GM12878 (cell line): ENCODE measurements at regions not wholly inside any gene's neighbourhood (a gene's known extent, or its start where the extent isn't known, plus 50 kb on each side); places are given as distances from the start of the nearest gene placed in this dataset.

Source experiments
- ATAC-seq: fragments of 200-7000 bp; cut with Tn5 transposase; 3 replicates; pipeline ENCODE4 v1.9.1; 2020; ENCODE audit warnings: mild to moderate bottlenecking, moderate library complexity
- BruUV-seq: library from RNA; stranded (reverse); fragments of 400-500 nt; replicated peaks from 2 replicates; lab custom pipeline; 2021; lab: Mats Ljungman, UMichigan
- CTCF ChIA-PET: fragments of 300-600 bp; sonication (Branson Sonifier 250); formaldehyde crosslinking; extraction: SDS; loops from one replicate; lab custom pipeline; 2021; ENCODE audit warnings: inconsistent platforms; lab: Yijun Ruan, JAX
- POLR2A ChIA-PET: fragments of 350-600 bp; formaldehyde crosslinking; extraction: SDS; loops from one replicate; lab custom pipeline; 2021; ENCODE audit warnings: inconsistent platforms; lab: Charles Lee
- RAD21 ChIA-PET: fragments of 300-600 bp; sonication (Branson Sonifier 250); formaldehyde crosslinking; loops from one replicate; lab custom pipeline; 2023; ENCODE audit warnings: antibody characterized with exemption; ENCODE audit not compliant: unreplicated experiment; lab: Charles Lee
- SMC1A ChIA-PET: fragments of 300-600 bp; sonication (Branson Sonifier 250); formaldehyde crosslinking; loops from one replicate; lab custom pipeline; 2023; ENCODE audit not compliant: unreplicated experiment, uncharacterized antibody; lab: Charles Lee
- DNase-seq: peaks from one replicate; pipeline ENCODE4 v3.0.0-alpha.2; 2011; ENCODE audit warnings: low read depth, low spot score
- FAIRE-seq: peaks from 3 replicates; lab custom pipeline; 2011; peaks lifted over from hg19 to GRCh38; lab: Jason Lieb, UNC
- H2AFZ ChIP-seq: 2 replicates; pipeline ENCODE4 v1.6.0; 2011; ENCODE audit warnings: low read depth, low read length, control low read depth; ENCODE audit not compliant: control insufficient read depth
- H3K27ac ChIP-seq: 2 replicates; pipeline ENCODE4 v1.5.1; 2011; ENCODE audit warnings: control low read depth; ENCODE audit not compliant: control insufficient read depth, insufficient read depth
- H3K27me3 ChIP-seq, 2 experiments: replicated peaks in 1 of 2; 2 replicates each; pipeline versions ENCODE4 v1.6.0 to v1.6.1; 2011; ENCODE audit warnings: low read length in 1 of 2; ENCODE audit not compliant: control insufficient read depth in 2 of 2, insufficient read depth in 2 of 2
- H3K36me3 ChIP-seq, 2 experiments: 2 replicates each; pipeline ENCODE4 v1.5.1; 2011; ENCODE audit warnings: low read length in 1 of 2; ENCODE audit not compliant: control insufficient read depth in 2 of 2, insufficient read depth in 2 of 2
- H3K4me1 ChIP-seq: 2 replicates; pipeline ENCODE4 v1.6.1; 2011; ENCODE audit warnings: mild to moderate bottlenecking, low read length, moderate library complexity, mixed read lengths; ENCODE audit not compliant: control insufficient read depth, insufficient read depth
- H3K4me2 ChIP-seq: 2 replicates; pipeline ENCODE4 v1.6.0; 2011; ENCODE audit warnings: control low read depth; ENCODE audit not compliant: control insufficient read depth, insufficient read depth
- H3K4me3 ChIP-seq: fragments of 200-600 bp; sonication (generic); 2 replicates; pipeline ENCODE4 v1.5.1; 2016
- H3K79me2 ChIP-seq: 2 replicates; pipeline ENCODE4 v1.6.0; 2011; ENCODE audit warnings: low read length; ENCODE audit not compliant: control insufficient read depth, insufficient read depth
- H3K9ac ChIP-seq: 2 replicates; pipeline ENCODE4 v1.8.0; 2011; ENCODE audit warnings: low read length, control low read depth, mixed read lengths; ENCODE audit not compliant: control insufficient read depth, insufficient read depth
- H3K9me3 ChIP-seq: replicated peaks from 3 replicates; pipeline ENCODE4 v1.5.1; 2011; ENCODE audit warnings: mild to moderate bottlenecking, low read length; ENCODE audit not compliant: control insufficient read depth, insufficient read depth
- H4K20me1 ChIP-seq: 2 replicates; pipeline ENCODE4 v1.6.0; 2011; ENCODE audit not compliant: control insufficient read depth, insufficient read depth
- ETV6 ChIP-seq, 2 experiments: fragments of 450-650 bp in 1 of 2; IDR thresholded peaks in 1 of 2; conservative IDR thresholded peaks in 1 of 2; 2 replicates each; pipeline ENCODE4 v1.6.1; 2014; ENCODE audit warnings: antibody characterized with exemption in 1 of 2, borderline replicate concordance in 1 of 2, low read depth in 1 of 2, mild to moderate bottlenecking in 1 of 2, moderate library complexity in 1 of 2
- GATAD2B ChIP-seq: fragments of 450-650 bp; conservative IDR thresholded peaks from 2 replicates; pipeline ENCODE4 v1.6.1; 2017; ENCODE audit warnings: low read depth, mild to moderate bottlenecking, moderate library complexity
- HDAC6 ChIP-seq: fragments of 200-600 bp; sonication (generic); IDR thresholded peaks from one replicate; pipeline ENCODE4 v1.8.0; 2017; ENCODE audit warnings: antibody characterized with exemption; ENCODE audit not compliant: unreplicated experiment
- IRF4 ChIP-seq: IDR thresholded peaks from 2 replicates; pipeline ENCODE4 v1.6.1; 2011; ENCODE audit warnings: low read depth, low read length
- MTA3 ChIP-seq: IDR thresholded peaks from 2 replicates; pipeline ENCODE4 v1.6.1; 2012; ENCODE audit warnings: low read length, inconsistent platforms, borderline replicate concordance
- MXI1 ChIP-seq: fragments of 150-350 bp; IDR thresholded peaks from 2 replicates; pipeline ENCODE4 v1.6.1; 2011; ENCODE audit warnings: low read depth, mild to moderate bottlenecking, inconsistent platforms, low read length, improper control_type of control experiment
- MYC ChIP-seq: IDR thresholded peaks from 2 replicates; pipeline ENCODE4 v1.6.1; 2011; ENCODE audit warnings: mild to moderate bottlenecking, low read length, moderate library complexity, inconsistent platforms; ENCODE audit not compliant: insufficient read depth, insufficient replicate concordance, insufficient read length, severe bottlenecking
- NFYA ChIP-seq: IDR thresholded peaks from 2 replicates; pipeline ENCODE4 v1.6.1; 2011; ENCODE audit warnings: low read depth, mild to moderate bottlenecking, low read length, improper control_type of control experiment, borderline replicate concordance
- NR2F1 ChIP-seq: fragments of 450-650 bp; conservative IDR thresholded peaks from 2 replicates; pipeline ENCODE4 v1.6.1; 2017; ENCODE audit warnings: mild to moderate bottlenecking
- PAX8 ChIP-seq: fragments of 450-650 bp; IDR thresholded peaks from 2 replicates; pipeline ENCODE4 v1.6.1; 2017; ENCODE audit warnings: mild to moderate bottlenecking, moderate library complexity
- RAD21 ChIP-seq: IDR thresholded peaks from 2 replicates; pipeline ENCODE4 v1.6.1; 2011; ENCODE audit warnings: mild to moderate bottlenecking, low read depth, low read length, moderate library complexity; ENCODE audit not compliant: insufficient read depth
- SPI1 ChIP-seq: IDR thresholded peaks from 2 replicates; pipeline ENCODE4 v1.6.1; 2011; ENCODE audit warnings: low read depth, mild to moderate bottlenecking, low read length, moderate library complexity, borderline replicate concordance; ENCODE audit not compliant: insufficient read depth
- SREBF1 ChIP-seq: IDR thresholded peaks from 2 replicates; pipeline ENCODE4 v1.6.1; 2012; ENCODE audit warnings: mild to moderate bottlenecking, low read length
- TBL1XR1 ChIP-seq: IDR thresholded peaks from 2 replicates; pipeline ENCODE4 v1.6.1; 2012; ENCODE audit warnings: low read depth, low read length, improper control_type of control experiment
- ZNF384 ChIP-seq: IDR thresholded peaks from 2 replicates; pipeline ENCODE4 v1.6.1; 2012; ENCODE audit warnings: low read depth, mild to moderate bottlenecking, low read length, improper control_type of control experiment, borderline replicate concordance
- ZZZ3 ChIP-seq: IDR thresholded peaks from 2 replicates; pipeline ENCODE4 v1.6.1; 2011; ENCODE audit warnings: low read depth; ENCODE audit not compliant: control insufficient read depth, insufficient read length
- WGBS: methylation state at CpG from one replicate; pipeline ENCODE4 v1.1.6; 2016; ENCODE audit warnings: low lambda C conversion rate; ENCODE audit not compliant: insufficient replicate concordance, insufficient coverage; ENCODE audit errors: missing lambda C conversion rate; 5-methylcytosine and 5-hydroxymethylcytosine counted together
- in situ Hi-C: fragments of 300-500 bp; cut with MboI; formaldehyde crosslinking; loops from 9 replicates; pipeline ENCODE4 v1.14.3; 2018; ENCODE audit warnings: mixed read lengths
- intact Hi-C: fragments of 100-400 bp; cut with micrococcal nuclease; formaldehyde crosslinking; loops from one replicate; pipeline ENCODE4 v1.14.2; 2022; ENCODE audit not compliant: unreplicated experiment
- TF ChIP-seq, protein P1 (sequence below), 3 experiments: IDR thresholded peaks in 2 of 3; conservative IDR thresholded peaks in 1 of 3; 2 replicates each; pipeline ENCODE4 v1.5.1; 2011; ENCODE audit warnings: low read depth in 3 of 3, low read length in 3 of 3, mild to moderate bottlenecking in 3 of 3, control low read depth in 2 of 3, moderate library complexity in 2 of 3, inconsistent platforms in 1 of 3, mixed read lengths in 1 of 3; ENCODE audit not compliant: control insufficient read depth in 2 of 3, insufficient read depth in 1 of 3; ENCODE audit errors: extremely low read depth in 1 of 3
- TF ChIP-seq, protein P2 (sequence below): IDR thresholded peaks from 2 replicates; pipeline ENCODE4 v1.6.1; 2012; ENCODE audit warnings: low read depth, low read length, improper control_type of control experiment
- TF ChIP-seq, protein P3 (sequence below): IDR thresholded peaks from 2 replicates; pipeline ENCODE4 v1.6.1; 2012; ENCODE audit warnings: low read depth, low read length, improper control_type of control experiment
- TF ChIP-seq, protein P4 (sequence below): fragments of 450-650 bp; IDR thresholded peaks from 2 replicates; pipeline ENCODE4 v1.6.1; 2017; ENCODE audit warnings: borderline replicate concordance

DNA sequence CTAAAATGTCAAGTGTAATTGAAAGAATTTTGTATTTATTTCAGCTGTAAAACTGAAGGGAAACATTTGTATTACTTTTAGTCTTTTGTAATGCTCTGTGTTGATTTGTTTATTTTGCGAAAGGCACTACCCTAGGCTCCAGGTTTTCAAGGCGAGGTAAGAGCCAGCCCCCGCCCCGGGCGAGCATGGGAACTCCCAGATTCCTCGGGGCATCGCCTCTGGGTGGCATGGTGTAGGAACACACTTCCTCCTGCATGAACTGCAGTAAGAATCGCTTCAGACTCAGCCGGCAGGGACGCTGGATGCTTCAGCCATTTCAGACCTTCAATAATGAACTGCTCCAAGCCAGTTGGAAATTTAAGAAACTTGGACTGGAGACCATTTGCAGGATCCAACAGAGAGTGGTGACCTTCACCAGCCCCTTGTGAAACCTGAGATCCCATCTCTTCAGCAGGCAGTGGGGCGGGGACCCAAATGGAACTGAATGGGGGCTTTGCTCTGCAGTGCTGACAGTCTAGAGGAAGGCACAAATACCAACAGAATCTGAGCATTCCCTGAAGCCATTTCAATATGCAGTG lies 544.3 kb upstream of the MGMT start:
- SMC1A ChIA-PET: no interaction called here
- Histone ChIP-seq H3K9me3 (no peaks in the 10 kb centered on the region; the same call in 2 of the 3 replicates), H3K4me1 (no peaks in the 10 kb centered on the region)
- DNase-seq: no peak
- TF ChIP-seq RAD21: no peak
- TF ChIP-seq SPI1: no peak
- no peak for TF ChIP-seq NR2F1
- TF ChIP-seq MXI1: no peak
- TF ChIP-seq, protein P1, sequence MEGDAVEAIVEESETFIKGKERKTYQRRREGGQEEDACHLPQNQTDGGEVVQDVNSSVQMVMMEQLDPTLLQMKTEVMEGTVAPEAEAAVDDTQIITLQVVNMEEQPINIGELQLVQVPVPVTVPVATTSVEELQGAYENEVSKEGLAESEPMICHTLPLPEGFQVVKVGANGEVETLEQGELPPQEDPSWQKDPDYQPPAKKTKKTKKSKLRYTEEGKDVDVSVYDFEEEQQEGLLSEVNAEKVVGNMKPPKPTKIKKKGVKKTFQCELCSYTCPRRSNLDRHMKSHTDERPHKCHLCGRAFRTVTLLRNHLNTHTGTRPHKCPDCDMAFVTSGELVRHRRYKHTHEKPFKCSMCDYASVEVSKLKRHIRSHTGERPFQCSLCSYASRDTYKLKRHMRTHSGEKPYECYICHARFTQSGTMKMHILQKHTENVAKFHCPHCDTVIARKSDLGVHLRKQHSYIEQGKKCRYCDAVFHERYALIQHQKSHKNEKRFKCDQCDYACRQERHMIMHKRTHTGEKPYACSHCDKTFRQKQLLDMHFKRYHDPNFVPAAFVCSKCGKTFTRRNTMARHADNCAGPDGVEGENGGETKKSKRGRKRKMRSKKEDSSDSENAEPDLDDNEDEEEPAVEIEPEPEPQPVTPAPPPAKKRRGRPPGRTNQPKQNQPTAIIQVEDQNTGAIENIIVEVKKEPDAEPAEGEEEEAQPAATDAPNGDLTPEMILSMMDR (IDR thresholded peaks at IDR 0.05 in 2 of 3, conservative IDR thresholded peaks at IDR 0.05 in 1 of 3; ENCODE audit: control insufficient read depth in 2 of 3, extremely low read depth in 1 of 3, insufficient read depth in 1 of 3, low read depth in 3 of 3, low read length in 3 of 3): no peak
- TF ChIP-seq NFYA: no peak
- TF ChIP-seq TBL1XR1: no peak
- no peak for TF ChIP-seq IRF4
- TF ChIP-seq ZZZ3: no peak
- no peak for TF ChIP-seq PAX8
- TF ChIP-seq, protein P2, sequence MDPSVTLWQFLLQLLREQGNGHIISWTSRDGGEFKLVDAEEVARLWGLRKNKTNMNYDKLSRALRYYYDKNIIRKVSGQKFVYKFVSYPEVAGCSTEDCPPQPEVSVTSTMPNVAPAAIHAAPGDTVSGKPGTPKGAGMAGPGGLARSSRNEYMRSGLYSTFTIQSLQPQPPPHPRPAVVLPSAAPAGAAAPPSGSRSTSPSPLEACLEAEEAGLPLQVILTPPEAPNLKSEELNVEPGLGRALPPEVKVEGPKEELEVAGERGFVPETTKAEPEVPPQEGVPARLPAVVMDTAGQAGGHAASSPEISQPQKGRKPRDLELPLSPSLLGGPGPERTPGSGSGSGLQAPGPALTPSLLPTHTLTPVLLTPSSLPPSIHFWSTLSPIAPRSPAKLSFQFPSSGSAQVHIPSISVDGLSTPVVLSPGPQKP: no peak
- no peak for TF ChIP-seq GATAD2B
- TF ChIP-seq, protein P3, sequence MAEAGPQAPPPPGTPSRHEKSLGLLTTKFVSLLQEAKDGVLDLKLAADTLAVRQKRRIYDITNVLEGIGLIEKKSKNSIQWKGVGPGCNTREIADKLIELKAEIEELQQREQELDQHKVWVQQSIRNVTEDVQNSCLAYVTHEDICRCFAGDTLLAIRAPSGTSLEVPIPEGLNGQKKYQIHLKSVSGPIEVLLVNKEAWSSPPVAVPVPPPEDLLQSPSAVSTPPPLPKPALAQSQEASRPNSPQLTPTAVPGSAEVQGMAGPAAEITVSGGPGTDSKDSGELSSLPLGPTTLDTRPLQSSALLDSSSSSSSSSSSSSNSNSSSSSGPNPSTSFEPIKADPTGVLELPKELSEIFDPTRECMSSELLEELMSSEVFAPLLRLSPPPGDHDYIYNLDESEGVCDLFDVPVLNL: no peak
- TF ChIP-seq, protein P4, sequence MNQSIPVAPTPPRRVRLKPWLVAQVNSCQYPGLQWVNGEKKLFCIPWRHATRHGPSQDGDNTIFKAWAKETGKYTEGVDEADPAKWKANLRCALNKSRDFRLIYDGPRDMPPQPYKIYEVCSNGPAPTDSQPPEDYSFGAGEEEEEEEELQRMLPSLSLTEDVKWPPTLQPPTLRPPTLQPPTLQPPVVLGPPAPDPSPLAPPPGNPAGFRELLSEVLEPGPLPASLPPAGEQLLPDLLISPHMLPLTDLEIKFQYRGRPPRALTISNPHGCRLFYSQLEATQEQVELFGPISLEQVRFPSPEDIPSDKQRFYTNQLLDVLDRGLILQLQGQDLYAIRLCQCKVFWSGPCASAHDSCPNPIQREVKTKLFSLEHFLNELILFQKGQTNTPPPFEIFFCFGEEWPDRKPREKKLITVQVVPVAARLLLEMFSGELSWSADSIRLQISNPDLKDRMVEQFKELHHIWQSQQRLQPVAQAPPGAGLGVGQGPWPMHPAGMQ: no peak
- TF ChIP-seq HDAC6: no peak
- TF ChIP-seq SREBF1: no peak
- TF ChIP-seq ETV6 (conservative IDR thresholded peaks at IDR 0.05 in 1 of 2, IDR thresholded peaks at IDR 0.05 in 1 of 2; ENCODE audit: borderline replicate concordance in 1 of 2, low read depth in 1 of 2): no peak
- TF ChIP-seq MYC: no peak
- TF ChIP-seq ZNF384: no peak
- no peak for TF ChIP-seq MTA3
- TF ChIP-seq, all 136 proteins: peak for 0
- no peak overlapping the region for H3K27ac ChIP-seq
- no peaks in the 10 kb centered on the region for H3K79me2 ChIP-seq
- ChIA-PET RAD21 (no interaction called here), CTCF (no interaction called here), POLR2A (no interaction called here)
- FAIRE-seq (no peak), ATAC-seq (no peak)
- no peak overlapping the region for H3K4me2 ChIP-seq
- no peaks in the 10 kb centered on the region for H4K20me1 ChIP-seq
- intact Hi-C loops: no loop called here
- H2AFZ ChIP-seq: no peak overlapping the region
- 26% methylated on average over 11 of the region's 11 CpGs for WGBS
- no TSS peak for BruUV-seq
- no peak overlapping the region for H3K9ac ChIP-seq
- H3K27me3 ChIP-seq: no peaks in the 10 kb centered on the region
- no peaks in the 10 kb centered on the region for H3K36me3 ChIP-seq
- H3K4me3 ChIP-seq: no peak overlapping the region
- in situ Hi-C loops: no loop called here
